ENCODE measurements at regions not wholly inside any gene's neighbourhood (a gene's known extent, or its start where the extent isn't known, plus 50 kb on each side); places are given as distances from the start of the nearest gene placed in this dataset.

DNA sequence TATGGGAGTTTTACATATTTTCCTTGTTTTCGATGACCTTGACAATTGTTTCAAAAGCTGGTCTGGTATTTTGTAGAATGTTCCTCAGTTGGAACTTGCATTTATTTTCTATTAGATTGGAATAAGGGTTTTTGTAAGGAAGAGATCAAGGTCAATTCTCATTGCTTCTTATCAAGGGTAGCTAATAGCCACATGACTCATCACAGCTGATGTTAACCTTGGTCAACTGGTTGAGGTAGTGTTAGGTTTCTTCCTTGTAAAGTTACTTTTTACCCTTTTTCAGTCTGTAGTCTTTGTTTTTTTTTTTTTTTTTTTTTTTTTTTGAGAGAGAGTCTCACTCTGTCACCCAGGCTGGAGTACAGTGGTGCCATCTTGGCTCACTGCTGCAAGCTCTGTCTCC, 257.2 kb downstream of the SNCA start:
- Mint-ChIP-seq H3K27me3 (ENCODE audit: unreplicated experiment) (no peaks in the 10 kb centered on the region), H3K4me3 (ENCODE audit: unreplicated experiment) (no peak overlapping the region), H3K9me3 (ENCODE audit: unreplicated experiment) (no peaks in the 10 kb centered on the region), H3K36me3 (ENCODE audit: low read depth, unreplicated experiment) (no peaks in the 10 kb centered on the region), H3K4me1 (ENCODE audit: unreplicated experiment) (no peaks in the 10 kb centered on the region), H3K27ac (ENCODE audit: unreplicated experiment) (no peak overlapping the region)
- DNase-seq (ENCODE audit: low spot score) = no peak
- TF ChIP-seq CTCF (IDR thresholded peaks at IDR 0.05; ENCODE audit: unreplicated experiment) = no peak

DNA sequence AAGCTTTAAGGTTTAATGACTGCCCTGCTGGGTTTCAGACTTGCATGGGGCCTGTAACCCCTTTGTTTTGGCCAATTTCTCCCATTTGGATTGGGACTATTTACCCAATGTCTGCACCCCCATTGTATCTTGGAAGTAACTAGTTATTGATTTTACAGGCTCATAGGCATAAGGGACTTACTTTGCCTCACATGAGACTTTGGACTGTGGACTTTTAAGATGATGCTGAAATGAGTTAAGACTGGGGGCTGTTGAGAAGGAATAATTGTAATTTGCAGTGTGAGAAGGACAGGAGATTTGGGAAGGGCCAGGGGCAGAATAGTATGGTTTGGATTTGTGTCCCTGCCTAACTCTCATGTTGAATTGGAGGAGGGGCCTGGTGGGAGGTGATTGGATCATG, 260.7 kb downstream of the SNCA start:
- Mint-ChIP-seq H3K27ac (ENCODE audit: unreplicated experiment) (no peak overlapping the region), H3K27me3 (ENCODE audit: unreplicated experiment) (no peaks in the 10 kb centered on the region), H3K36me3 (ENCODE audit: low read depth, unreplicated experiment) (no peaks in the 10 kb centered on the region), H3K4me1 (ENCODE audit: unreplicated experiment) (peaks cover 3% of the 10 kb centered on the region), H3K4me3 (ENCODE audit: unreplicated experiment) (no peak overlapping the region), H3K9me3 (ENCODE audit: unreplicated experiment) (no peaks in the 10 kb centered on the region)
- no peak for DNase-seq (ENCODE audit: low spot score)
- no peak for TF ChIP-seq CTCF (IDR thresholded peaks at IDR 0.05; ENCODE audit: unreplicated experiment)

GRCh38 chr4:89575840-89576239, 261.1 kb downstream of the SNCA start:
- Mint-ChIP-seq H3K4me1 (ENCODE audit: unreplicated experiment) (peaks cover 3% of the 10 kb centered on the region), H3K36me3 (ENCODE audit: low read depth, unreplicated experiment) (no peaks in the 10 kb centered on the region), H3K9me3 (ENCODE audit: unreplicated experiment) (no peaks in the 10 kb centered on the region), H3K4me3 (ENCODE audit: unreplicated experiment) (no peak overlapping the region), H3K27ac (ENCODE audit: unreplicated experiment) (no peak overlapping the region), H3K27me3 (ENCODE audit: unreplicated experiment) (no peaks in the 10 kb centered on the region)
- no peak for DNase-seq (ENCODE audit: low spot score)
- TF ChIP-seq CTCF (IDR thresholded peaks at IDR 0.05; ENCODE audit: unreplicated experiment) = no peak

DNA sequence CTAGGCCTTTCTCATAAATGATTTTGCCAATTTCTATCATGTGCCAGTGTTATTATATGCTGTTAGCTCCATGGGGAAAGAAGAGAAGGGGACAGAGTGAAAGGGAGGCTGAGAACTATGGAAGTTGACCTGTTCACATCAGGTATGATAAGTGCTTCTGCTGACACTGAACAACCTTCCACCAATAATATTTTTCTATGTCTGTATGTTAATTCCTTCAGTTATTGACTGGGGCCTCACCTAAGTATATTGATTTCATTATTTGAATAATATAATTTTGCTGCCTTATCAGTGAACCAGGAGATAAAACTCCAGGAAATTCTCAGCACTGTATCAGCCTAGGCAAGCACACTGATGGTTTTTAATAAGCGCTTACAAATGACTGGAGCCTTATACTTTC, 262.8 kb downstream of the SNCA start:
- DNase-seq (ENCODE audit: low spot score) = no peak
- no peak for TF ChIP-seq CTCF (IDR thresholded peaks at IDR 0.05; ENCODE audit: unreplicated experiment)
- no peaks in the 10 kb centered on the region for H3K27me3 Mint-ChIP-seq (ENCODE audit: unreplicated experiment)
- H3K9me3 Mint-ChIP-seq (ENCODE audit: unreplicated experiment) = no peaks in the 10 kb centered on the region
- no peaks in the 10 kb centered on the region for H3K36me3 Mint-ChIP-seq (ENCODE audit: low read depth, unreplicated experiment)
- no peak overlapping the region for H3K4me3 Mint-ChIP-seq (ENCODE audit: unreplicated experiment)
- no peak overlapping the region for H3K27ac Mint-ChIP-seq (ENCODE audit: unreplicated experiment)
- H3K4me1 Mint-ChIP-seq (ENCODE audit: unreplicated experiment) = peaks cover 3% of the 10 kb centered on the region

DNA sequence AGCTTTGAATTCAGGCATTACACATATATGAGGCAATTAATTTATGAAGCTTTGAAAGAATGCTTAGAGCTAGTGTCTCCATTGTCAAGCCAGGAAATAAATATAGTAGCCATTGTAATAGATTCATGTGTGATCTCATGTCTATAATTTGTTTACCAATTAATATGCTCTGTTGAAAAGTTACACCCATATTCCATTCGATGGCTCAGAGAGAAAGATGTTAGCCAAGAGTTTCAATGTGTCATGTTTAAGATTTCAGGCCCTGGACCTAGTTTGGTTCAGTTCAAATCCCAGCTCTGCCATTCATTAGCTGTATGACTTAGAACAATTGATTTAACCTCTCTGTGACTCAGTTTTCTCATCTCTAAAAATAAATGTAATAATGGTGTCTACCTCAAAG, 263.3 kb downstream of the SNCA start:
- H3K27ac Mint-ChIP-seq (ENCODE audit: unreplicated experiment) = no peak overlapping the region

More for the DNA sequence above, 263.3 kb downstream of the SNCA start:
- Mint-ChIP-seq H3K36me3 (ENCODE audit: low read depth, unreplicated experiment) (no peaks in the 10 kb centered on the region), H3K9me3 (ENCODE audit: unreplicated experiment) (no peaks in the 10 kb centered on the region), H3K4me1 (ENCODE audit: unreplicated experiment) (peaks cover 3% of the 10 kb centered on the region), H3K4me3 (ENCODE audit: unreplicated experiment) (no peak overlapping the region), H3K27me3 (ENCODE audit: unreplicated experiment) (no peaks in the 10 kb centered on the region)
- TF ChIP-seq CTCF (IDR thresholded peaks at IDR 0.05; ENCODE audit: unreplicated experiment) = no peak
- no peak for DNase-seq (ENCODE audit: low spot score)
